Endothelial cell of umbilical vein (primary cell): ENCODE measurements at regions not wholly inside any gene's neighbourhood (a gene's known extent, or its start where the extent isn't known, plus 50 kb on each side); places are given as distances from the start of the nearest gene placed in this dataset.

Source experiments
- BruUV-seq: library from RNA; stranded (reverse); fragments of 400-500 nt; replicated peaks from 2 replicates; lab custom pipeline; 2021; lab: Mats Ljungman, UMichigan
- CTCF ChIA-PET: fragments of 300-600, 350-600 bp; sonication (Branson Sonifier 250); formaldehyde crosslinking; loops from one replicate; lab custom pipeline; 2021; ENCODE audit warnings: antibody characterized with exemption, inconsistent platforms; lab: Charles Lee
- POLR2A ChIA-PET: fragments of 300-600, 350-600 bp; sonication (Branson Sonifier 250); formaldehyde crosslinking; loops from one replicate; lab custom pipeline; 2021; ENCODE audit warnings: antibody characterized with exemption, inconsistent platforms; lab: Charles Lee
- DNase-seq: peaks from one replicate; pipeline ENCODE4 v3.0.0-alpha.2; 2011; ENCODE audit warnings: low read depth, low spot score
- FAIRE-seq: peaks from 2 replicates; lab custom pipeline; 2011; peaks lifted over from hg19 to GRCh38; lab: Jason Lieb, UNC
- H2AFZ ChIP-seq: 2 replicates; pipeline ENCODE4 v1.6.0; 2012; ENCODE audit warnings: low read depth, low read length, control low read depth, inconsistent platforms
- H3K27ac ChIP-seq: 2 replicates; pipeline ENCODE4 v1.5.1; 2011; ENCODE audit warnings: low read depth, mild to moderate bottlenecking, control low read depth, low read length, moderate library complexity; ENCODE audit not compliant: insufficient read depth
- H3K27me3 ChIP-seq, 2 experiments: 2 replicates each; pipeline versions ENCODE4 v1.6.0 to v1.6.1; 2011; ENCODE audit warnings: low read length in 2 of 2, mixed read lengths in 1 of 2; ENCODE audit not compliant: control insufficient read depth in 2 of 2, insufficient read depth in 2 of 2
- H3K36me3 ChIP-seq, 2 experiments: 2 replicates in 1 of 2; 3 replicates in 1 of 2; pipeline ENCODE4 v1.5.1; 2011; ENCODE audit warnings: low read length in 2 of 2, mild to moderate bottlenecking in 1 of 2, moderate library complexity in 1 of 2; ENCODE audit not compliant: control insufficient read depth in 2 of 2, insufficient read depth in 2 of 2; ENCODE audit errors: extremely low read depth in 1 of 2
- H3K4me1 ChIP-seq: 3 replicates; pipeline ENCODE4 v1.5.1; 2011; ENCODE audit warnings: mild to moderate bottlenecking, low read length; ENCODE audit not compliant: control insufficient read depth, insufficient read depth; ENCODE audit errors: extremely low read depth
- H3K4me2 ChIP-seq: 2 replicates; pipeline ENCODE4 v1.6.1; 2011; ENCODE audit warnings: low read length, control low read depth, mixed read lengths; ENCODE audit not compliant: insufficient read depth
- H3K4me3 ChIP-seq, 3 experiments: fragments of 200-600 bp in 1 of 3; sonication (generic), shearing (Covaris generic) in 1 of 3; replicated peaks in 1 of 3; 2 replicates each; pipeline ENCODE4 v1.5.1; 2011 to 2016; ENCODE audit warnings: control low read depth in 3 of 3, low read length in 3 of 3, mild to moderate bottlenecking in 2 of 3, inconsistent platforms in 1 of 3, low read depth in 1 of 3, moderate library complexity in 1 of 3; ENCODE audit not compliant: insufficient read depth in 1 of 3
- H3K79me2 ChIP-seq: 2 replicates; pipeline ENCODE4 v1.6.0; 2012; ENCODE audit warnings: low read length, inconsistent platforms; ENCODE audit not compliant: control insufficient read depth, insufficient read depth
- H3K9ac ChIP-seq: replicated peaks from 2 replicates; pipeline ENCODE3; 2011; ENCODE audit warnings: low read length, control low read depth; ENCODE audit not compliant: insufficient read depth; ENCODE audit errors: extremely low read depth
- H3K9me1 ChIP-seq: replicated peaks from 3 replicates; pipeline ENCODE4 v1.6.0; 2011; ENCODE audit warnings: mild to moderate bottlenecking, low read length; ENCODE audit not compliant: control insufficient read depth, insufficient read depth; ENCODE audit errors: extremely low read depth
- H3K9me3 ChIP-seq: replicated peaks from 2 replicates; pipeline ENCODE4 v1.5.1; 2012; ENCODE audit warnings: low read length, inconsistent platforms; ENCODE audit not compliant: control insufficient read depth, insufficient read depth
- H4K20me1 ChIP-seq: replicated peaks from 2 replicates; pipeline ENCODE3; 2011; ENCODE audit warnings: mild to moderate bottlenecking, low read length; ENCODE audit not compliant: control insufficient read depth, insufficient read depth; ENCODE audit errors: extremely low read depth
- EZH2 ChIP-seq: IDR thresholded peaks from 2 replicates; pipeline ENCODE4 v1.6.1; 2012; ENCODE audit warnings: borderline replicate concordance, low read depth, mild to moderate bottlenecking, moderate library complexity, low read length, inconsistent platforms; ENCODE audit not compliant: severe bottlenecking
- FOS ChIP-seq: IDR thresholded peaks from 2 replicates; pipeline ENCODE4 v1.6.1; 2011; ENCODE audit warnings: mild to moderate bottlenecking, low read length, moderate library complexity, borderline replicate concordance; ENCODE audit not compliant: insufficient read depth
- GATA2 ChIP-seq: IDR thresholded peaks from 2 replicates; pipeline ENCODE4 v1.7.0; 2011; ENCODE audit warnings: low read depth, mild to moderate bottlenecking, moderate library complexity, mixed read lengths, low read length; ENCODE audit not compliant: insufficient read length, insufficient read depth
- JUN ChIP-seq: IDR thresholded peaks from 2 replicates; pipeline ENCODE4 v1.6.1; 2011; ENCODE audit warnings: borderline replicate concordance, low read depth; ENCODE audit not compliant: insufficient read length, insufficient read depth
- dilution Hi-C: fragments of 300-500 bp; cut with MboI; formaldehyde crosslinking; loops from one replicate; pipeline ENCODE4 v1.15.0; 2019; ENCODE audit warnings: low sequenced_read_pairs; ENCODE audit not compliant: extremely low pct_ligation_motif_present
- intact Hi-C: fragments of 100-400 bp; cut with micrococcal nuclease; formaldehyde crosslinking; loops from one replicate; pipeline ENCODE4 v1.10.0; 2022
- TF ChIP-seq, protein P1 (sequence below): IDR thresholded peaks from 2 replicates; pipeline ENCODE4 v1.6.1; 2011; ENCODE audit not compliant: insufficient read depth, insufficient read length
- TF ChIP-seq, protein P2 (sequence below), 2 donors: IDR thresholded peaks; 1 replicate in 1 of 2; 2 replicates in 1 of 2; pipeline ENCODE4 v1.5.1; 2011; ENCODE audit warnings: low read length in 2 of 2, mild to moderate bottlenecking in 2 of 2, moderate library complexity in 2 of 2, control low read depth in 1 of 2, inconsistent platforms in 1 of 2, low read depth in 1 of 2; ENCODE audit not compliant: insufficient read depth in 1 of 2; ENCODE audit errors: extremely low read depth in 1 of 2

DNA sequence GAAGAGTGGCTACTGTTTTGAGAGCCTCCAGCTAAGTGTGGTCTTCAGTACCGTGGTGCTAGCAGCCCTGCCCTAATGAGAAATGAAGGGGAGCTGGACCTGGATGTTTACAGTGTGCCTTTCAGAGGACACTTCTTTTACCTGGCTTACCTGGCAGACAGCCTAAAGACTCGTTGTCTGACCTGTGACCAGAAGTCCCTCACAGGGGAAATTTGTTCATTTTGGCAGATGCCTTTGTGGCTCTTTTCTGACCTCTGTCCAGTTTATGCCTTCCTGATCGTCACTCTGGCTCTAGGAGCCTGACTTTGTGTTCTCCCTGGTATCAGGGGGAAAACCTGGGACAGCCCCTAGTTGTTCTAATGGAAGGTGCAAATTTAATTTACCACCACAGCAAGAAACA is 475.1 kb downstream of the DMRTA1 start:
- TF ChIP-seq, protein P1, sequence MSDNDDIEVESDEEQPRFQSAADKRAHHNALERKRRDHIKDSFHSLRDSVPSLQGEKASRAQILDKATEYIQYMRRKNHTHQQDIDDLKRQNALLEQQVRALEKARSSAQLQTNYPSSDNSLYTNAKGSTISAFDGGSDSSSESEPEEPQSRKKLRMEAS = no peak
- TF ChIP-seq EZH2 = no peak
- TF ChIP-seq, protein P2, sequence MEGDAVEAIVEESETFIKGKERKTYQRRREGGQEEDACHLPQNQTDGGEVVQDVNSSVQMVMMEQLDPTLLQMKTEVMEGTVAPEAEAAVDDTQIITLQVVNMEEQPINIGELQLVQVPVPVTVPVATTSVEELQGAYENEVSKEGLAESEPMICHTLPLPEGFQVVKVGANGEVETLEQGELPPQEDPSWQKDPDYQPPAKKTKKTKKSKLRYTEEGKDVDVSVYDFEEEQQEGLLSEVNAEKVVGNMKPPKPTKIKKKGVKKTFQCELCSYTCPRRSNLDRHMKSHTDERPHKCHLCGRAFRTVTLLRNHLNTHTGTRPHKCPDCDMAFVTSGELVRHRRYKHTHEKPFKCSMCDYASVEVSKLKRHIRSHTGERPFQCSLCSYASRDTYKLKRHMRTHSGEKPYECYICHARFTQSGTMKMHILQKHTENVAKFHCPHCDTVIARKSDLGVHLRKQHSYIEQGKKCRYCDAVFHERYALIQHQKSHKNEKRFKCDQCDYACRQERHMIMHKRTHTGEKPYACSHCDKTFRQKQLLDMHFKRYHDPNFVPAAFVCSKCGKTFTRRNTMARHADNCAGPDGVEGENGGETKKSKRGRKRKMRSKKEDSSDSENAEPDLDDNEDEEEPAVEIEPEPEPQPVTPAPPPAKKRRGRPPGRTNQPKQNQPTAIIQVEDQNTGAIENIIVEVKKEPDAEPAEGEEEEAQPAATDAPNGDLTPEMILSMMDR (IDR thresholded peaks at IDR 0.05; ENCODE audit: extremely low read depth in 1 of 2, insufficient read depth in 1 of 2, low read depth in 1 of 2, low read length in 2 of 2) = no peak
- TF ChIP-seq JUN = no peak
- no peak for TF ChIP-seq FOS
- TF ChIP-seq GATA2 = no peak
- dilution Hi-C loops (no loop called here), intact Hi-C loops (no loop called here)
- CTCF ChIA-PET = no interaction called here
- no peaks in the 10 kb centered on the region for H3K9me3 ChIP-seq
- no peak overlapping the region for H3K9ac ChIP-seq
- no peaks in the 10 kb centered on the region for H3K4me1 ChIP-seq
- DNase-seq (no peak), FAIRE-seq (no peak)
- H3K36me3 ChIP-seq = no peaks in the 10 kb centered on the region
- no TSS peak for BruUV-seq
- H2AFZ ChIP-seq = no peak overlapping the region
- no peak overlapping the region for H3K4me2 ChIP-seq
- no peak overlapping the region for H3K27ac ChIP-seq
- H3K9me1 ChIP-seq = no peaks in the 10 kb centered on the region
- H3K27me3 ChIP-seq = no peaks in the 10 kb centered on the region
- H3K4me3 ChIP-seq = no peak overlapping the region
- POLR2A ChIA-PET = no interaction called here
- H4K20me1 ChIP-seq = no peaks in the 10 kb centered on the region
- no peaks in the 10 kb centered on the region for H3K79me2 ChIP-seq
